Occipital lobe (tissue), 2 donors: ENCODE measurements at regions not wholly inside any gene's neighbourhood (a gene's known extent, or its start where the extent isn't known, plus 50 kb on each side); places are given as distances from the start of the nearest gene placed in this dataset. TPM values are rescaled to one million over a fixed set of nuclear protein-coding genes. Genes with fewer than 3 reads are reported as not detected.
"Not testable (repeated sequence)": the region's sequence is repeated elsewhere in the genome, so short reads cannot be mapped to it uniquely, and the experiment has no call there.

ENCODE experiments used
- DNase-seq: peaks from one replicate; lab custom pipeline; 2025; lab: John Stamatoyannopoulos, UW
- small RNA-seq: library from RNA; depleted of rRNA; stranded (forward); fragments of <200 nt; gene quantifications from one replicate; pipeline ENCODE3, GENCODE V24; 2014

- no peak for DNase-seq
Measured at GRCh38 chr3:163261618-163262017, 1765.0 kb downstream of the OTOL1 start.

- no peak for DNase-seq
Measured at GRCh38 chr3:163261056-163261455, 1764.4 kb downstream of the OTOL1 start.

GRCh38 chr3:163218336-163218735 is 1721.7 kb downstream of the OTOL1 start:
- no peak for DNase-seq

GRCh38 chr3:163213838-163214237 is 1717.2 kb downstream of the OTOL1 start:
- DNase-seq, result no peak

- DNase-seq, result no peak
Measured at GRCh38 chr3:163196815-163197374, 1700.3 kb downstream of the OTOL1 start.

GRCh38 chr3:163196245-163196644 is 1699.6 kb downstream of the OTOL1 start:
- DNase-seq, result no peak

- no peak for DNase-seq
Measured at GRCh38 chr3:163185721-163186350, 1689.2 kb downstream of the OTOL1 start.

GRCh38 chr3:163175970-163176369 is 1679.4 kb downstream of the OTOL1 start:
- no peak for DNase-seq

- DNase-seq, result not testable (repeated sequence)
Measured at GRCh38 chr3:163172513-163172912, 1675.9 kb downstream of the OTOL1 start.

GRCh38 chr3:163166197-163166596 is 1669.6 kb downstream of the OTOL1 start:
- DNase-seq, result no peak

- DNase-seq, result no peak
Measured at GRCh38 chr3:163159306-163159705, 1662.7 kb downstream of the OTOL1 start.

- no peak for DNase-seq
Measured at GRCh38 chr3:163139600-163139999, 1643.0 kb downstream of the OTOL1 start.

- no peak for DNase-seq
Measured at GRCh38 chr3:163138258-163138657, 1641.7 kb downstream of the OTOL1 start.

- no peak for DNase-seq
Measured at GRCh38 chr3:163132111-163132510, 1635.5 kb downstream of the OTOL1 start.

GRCh38 chr3:163129287-163129686 is 1632.7 kb downstream of the OTOL1 start:
- no peak for DNase-seq

GRCh38 chr3:163126115-163126514 is 1629.5 kb downstream of the OTOL1 start:
- no peak for DNase-seq

Small RNA genes in the stretch of these regions (small RNA-seq; reads per million reads assigned to genes)
- gene MIR1263 (not detected), gene RNU7-82P (not detected)
